ENCODE measurements at regions not wholly inside any gene's neighbourhood (a gene's known extent, or its start where the extent isn't known, plus 50 kb on each side); places are given as distances from the start of the nearest gene placed in this dataset.

DNA sequence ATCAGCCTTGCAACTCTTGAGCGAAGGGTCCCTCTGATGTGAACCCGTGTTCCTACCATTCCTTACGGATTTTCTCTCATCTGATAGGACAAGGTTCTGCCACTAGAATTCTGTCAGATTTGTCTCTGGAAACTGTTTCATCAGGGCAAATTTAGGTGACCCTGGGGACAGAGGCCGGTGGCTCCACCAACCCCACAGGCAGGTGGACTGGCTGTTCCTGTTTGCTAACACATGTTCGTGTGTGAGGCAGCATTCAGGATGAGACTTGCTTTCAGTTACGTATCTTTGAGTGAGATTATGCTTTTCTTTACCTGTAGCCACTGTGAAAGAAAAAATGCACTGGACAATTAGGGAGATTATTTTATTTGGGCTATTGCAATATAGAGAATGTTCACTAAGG, 449.9 kb downstream of the INHBA start:
- WGBS, 3 donors: 63 to 91% (median 69%) methylated on average over 6 of the region's 6 CpGs
- Histone ChIP-seq H3K9me3 (ENCODE audit: control insufficient read depth in 2 of 2, insufficient read depth in 1 of 2, low read depth in 1 of 2, low read length in 1 of 2) (peaks cover 0 to 5% of the 10 kb centered on the region in 2 donors), H3K27ac (ENCODE audit: low read depth in 1 of 3, low read length in 2 of 3) (no peak overlapping the region), H3K4me1 (ENCODE audit: control insufficient read depth in 3 of 3, insufficient read depth in 2 of 3, low read depth in 1 of 3, low read length in 2 of 3) (no peaks in the 10 kb centered on the region), H3K27me3 (ENCODE audit: control insufficient read depth in 3 of 3, insufficient read depth in 3 of 3, low read length in 3 of 3) (no peaks in the 10 kb centered on the region), H3K4me3 (ENCODE audit: low read depth in 1 of 3, low read length in 3 of 3) (no peak overlapping the region), H3K36me3 (ENCODE audit: control insufficient read depth in 3 of 3, insufficient read depth in 2 of 3, low read depth in 1 of 3, low read length in 3 of 3) (no peaks in the 10 kb centered on the region)
- DNase-seq: no peak
- no peak for FAIRE-seq

GRCh38 chr7:41252551-41252950, 450.3 kb downstream of the INHBA start:
- Histone ChIP-seq H3K9me3 (ENCODE audit: control insufficient read depth in 2 of 2, insufficient read depth in 1 of 2, low read depth in 1 of 2, low read length in 1 of 2) (peaks cover 0 to 5% of the 10 kb centered on the region in 2 donors), H3K27me3 (ENCODE audit: control insufficient read depth in 3 of 3, insufficient read depth in 3 of 3, low read length in 3 of 3) (no peaks in the 10 kb centered on the region), H3K4me1 (ENCODE audit: control insufficient read depth in 3 of 3, insufficient read depth in 2 of 3, low read depth in 1 of 3, low read length in 2 of 3) (no peaks in the 10 kb centered on the region), H3K36me3 (ENCODE audit: control insufficient read depth in 3 of 3, insufficient read depth in 2 of 3, low read depth in 1 of 3, low read length in 3 of 3) (no peaks in the 10 kb centered on the region), H3K27ac (ENCODE audit: low read depth in 1 of 3, low read length in 2 of 3) (no peak overlapping the region), H3K4me3 (ENCODE audit: low read depth in 1 of 3, low read length in 3 of 3) (no peak overlapping the region)
- no peak for FAIRE-seq
- 36 to 63% (median 43%) methylated on average over 1 of the region's 1 CpG for WGBS, 3 donors
- DNase-seq: no peak

GRCh38 chr7:41247143-41247865, 455.6 kb downstream of the INHBA start:
- Histone ChIP-seq H3K4me1 (ENCODE audit: control insufficient read depth in 3 of 3, insufficient read depth in 2 of 3, low read depth in 1 of 3, low read length in 2 of 3) (no peaks in the 10 kb centered on the region), H3K4me3 (ENCODE audit: low read depth in 1 of 3, low read length in 3 of 3) (no peak overlapping the region), H3K36me3 (ENCODE audit: control insufficient read depth in 3 of 3, insufficient read depth in 2 of 3, low read depth in 1 of 3, low read length in 3 of 3) (no peaks in the 10 kb centered on the region), H3K27ac (ENCODE audit: low read depth in 1 of 3, low read length in 2 of 3) (no peak overlapping the region), H3K9me3 (ENCODE audit: control insufficient read depth in 2 of 2, insufficient read depth in 1 of 2, low read depth in 1 of 2, low read length in 1 of 2) (peaks cover 0 to 5% of the 10 kb centered on the region in 2 donors), H3K27me3 (ENCODE audit: control insufficient read depth in 3 of 3, insufficient read depth in 3 of 3, low read length in 3 of 3) (no peaks in the 10 kb centered on the region)
- no peak for DNase-seq
- no peak for FAIRE-seq
- 87 to 89% (median 88%) methylated on average over 5 of the region's 5 CpGs for WGBS, 3 donors

DNA sequence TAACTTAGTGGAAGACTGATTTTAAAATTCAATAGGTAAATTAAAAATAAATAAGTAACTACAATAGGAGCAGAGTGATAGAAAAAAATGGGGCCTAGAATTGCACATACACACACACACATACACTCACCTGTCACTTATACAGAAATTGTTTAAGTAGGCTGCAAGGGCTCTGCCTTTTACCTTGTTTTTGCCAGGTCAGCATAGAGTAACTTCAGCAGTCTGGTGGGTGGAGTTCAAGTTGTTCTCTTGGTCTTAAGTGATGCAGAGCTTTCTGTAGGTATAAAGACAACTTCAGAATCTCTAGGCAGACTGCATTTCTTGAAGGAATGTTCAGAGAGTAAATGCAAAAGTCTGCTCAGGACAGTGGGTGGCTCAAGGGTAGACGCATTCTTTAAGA, 457.0 kb downstream of the INHBA start:
- H3K9me3 ChIP-seq (ENCODE audit: control insufficient read depth in 2 of 2, insufficient read depth in 1 of 2, low read depth in 1 of 2, low read length in 1 of 2): peaks cover 0 to 2% of the 10 kb centered on the region in 2 donors
- no peak overlapping the region for H3K27ac ChIP-seq (ENCODE audit: low read depth in 1 of 3, low read length in 2 of 3)
- H3K4me3 ChIP-seq (ENCODE audit: low read depth in 1 of 3, low read length in 3 of 3): no peak overlapping the region
- no peak for FAIRE-seq
- H3K27me3 ChIP-seq (ENCODE audit: control insufficient read depth in 3 of 3, insufficient read depth in 3 of 3, low read length in 3 of 3): no peaks in the 10 kb centered on the region
- H3K36me3 ChIP-seq (ENCODE audit: control insufficient read depth in 3 of 3, insufficient read depth in 2 of 3, low read depth in 1 of 3, low read length in 3 of 3): no peaks in the 10 kb centered on the region
- no peaks in the 10 kb centered on the region for H3K4me1 ChIP-seq (ENCODE audit: control insufficient read depth in 3 of 3, insufficient read depth in 2 of 3, low read depth in 1 of 3, low read length in 2 of 3)
- DNase-seq: no peak
- 71 to 90% (median 90%) methylated on average over 1 of the region's 1 CpG for WGBS, 3 donors

- no peak for FAIRE-seq
- no peaks in the 10 kb centered on the region for H3K9me3 ChIP-seq (ENCODE audit: control insufficient read depth in 2 of 2, insufficient read depth in 1 of 2, low read depth in 1 of 2, low read length in 1 of 2)
- 72 to 74% (median 73%) methylated on average over 4 of the region's 4 CpGs for WGBS, 3 donors
Measured at GRCh38 chr7:41244246-41244645, 458.6 kb downstream of the INHBA start.

GRCh38 chr7:41241641-41242040, 461.2 kb downstream of the INHBA start:
- Histone ChIP-seq H3K27ac (ENCODE audit: low read depth in 1 of 3, low read length in 2 of 3) (no peak overlapping the region), H3K4me3 (ENCODE audit: low read depth in 1 of 3, low read length in 3 of 3) (no peak overlapping the region), H3K36me3 (ENCODE audit: control insufficient read depth in 3 of 3, insufficient read depth in 2 of 3, low read depth in 1 of 3, low read length in 3 of 3) (no peaks in the 10 kb centered on the region), H3K27me3 (ENCODE audit: control insufficient read depth in 3 of 3, insufficient read depth in 3 of 3, low read length in 3 of 3) (no peaks in the 10 kb centered on the region), H3K4me1 (ENCODE audit: control insufficient read depth in 3 of 3, insufficient read depth in 2 of 3, low read depth in 1 of 3, low read length in 2 of 3) (no peaks in the 10 kb centered on the region), H3K9me3 (ENCODE audit: control insufficient read depth in 2 of 2, insufficient read depth in 1 of 2, low read depth in 1 of 2, low read length in 1 of 2) (no peaks in the 10 kb centered on the region)
- DNase-seq (no peak), FAIRE-seq (no peak)
- WGBS, 3 donors: 64 to 88% (median 71%) methylated on average over 6 of the region's 6 CpGs

More at GRCh38 chr7:41244246-41244645, 458.6 kb downstream of the INHBA start:
- Histone ChIP-seq H3K4me3 (ENCODE audit: low read depth in 1 of 3, low read length in 3 of 3) (no peak overlapping the region), H3K4me1 (ENCODE audit: control insufficient read depth in 3 of 3, insufficient read depth in 2 of 3, low read depth in 1 of 3, low read length in 2 of 3) (no peaks in the 10 kb centered on the region), H3K27ac (ENCODE audit: low read depth in 1 of 3, low read length in 2 of 3) (no peak overlapping the region), H3K27me3 (ENCODE audit: control insufficient read depth in 3 of 3, insufficient read depth in 3 of 3, low read length in 3 of 3) (no peaks in the 10 kb centered on the region), H3K36me3 (ENCODE audit: control insufficient read depth in 3 of 3, insufficient read depth in 2 of 3, low read depth in 1 of 3, low read length in 3 of 3) (no peaks in the 10 kb centered on the region)
- DNase-seq: no peak

DNA sequence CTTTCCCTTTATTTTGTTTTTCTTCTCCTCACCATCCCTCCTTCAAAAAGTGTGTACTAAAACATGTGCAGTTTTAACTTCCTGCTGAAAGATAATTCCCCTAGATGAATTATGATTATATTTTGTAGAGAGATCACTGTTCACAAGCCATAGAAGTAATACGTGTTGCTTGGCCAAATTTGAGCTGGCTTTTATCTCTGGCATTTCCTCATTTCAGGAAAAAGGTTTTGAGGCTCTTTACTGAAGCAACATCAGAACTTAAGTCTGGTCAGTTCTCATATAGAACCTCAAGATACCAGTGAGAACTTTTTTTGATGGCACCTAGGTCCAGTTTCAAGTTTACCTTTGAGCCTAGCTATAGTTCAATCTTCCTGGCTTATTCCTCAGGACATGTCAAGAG, 463.3 kb downstream of the INHBA start:
- WGBS, 3 donors: 56 to 68% (median 60%) methylated on average over 1 of the region's 1 CpG
- Histone ChIP-seq H3K9me3 (ENCODE audit: control insufficient read depth in 2 of 2, insufficient read depth in 1 of 2, low read depth in 1 of 2, low read length in 1 of 2) (no peaks in the 10 kb centered on the region), H3K36me3 (ENCODE audit: control insufficient read depth in 3 of 3, insufficient read depth in 2 of 3, low read depth in 1 of 3, low read length in 3 of 3) (no peaks in the 10 kb centered on the region), H3K27me3 (ENCODE audit: control insufficient read depth in 3 of 3, insufficient read depth in 3 of 3, low read length in 3 of 3) (no peaks in the 10 kb centered on the region), H3K4me1 (ENCODE audit: control insufficient read depth in 3 of 3, insufficient read depth in 2 of 3, low read depth in 1 of 3, low read length in 2 of 3) (no peaks in the 10 kb centered on the region), H3K27ac (ENCODE audit: low read depth in 1 of 3, low read length in 2 of 3) (no peak overlapping the region), H3K4me3 (ENCODE audit: low read depth in 1 of 3, low read length in 3 of 3) (no peak overlapping the region)
- no peak for FAIRE-seq
- no peak for DNase-seq

DNA sequence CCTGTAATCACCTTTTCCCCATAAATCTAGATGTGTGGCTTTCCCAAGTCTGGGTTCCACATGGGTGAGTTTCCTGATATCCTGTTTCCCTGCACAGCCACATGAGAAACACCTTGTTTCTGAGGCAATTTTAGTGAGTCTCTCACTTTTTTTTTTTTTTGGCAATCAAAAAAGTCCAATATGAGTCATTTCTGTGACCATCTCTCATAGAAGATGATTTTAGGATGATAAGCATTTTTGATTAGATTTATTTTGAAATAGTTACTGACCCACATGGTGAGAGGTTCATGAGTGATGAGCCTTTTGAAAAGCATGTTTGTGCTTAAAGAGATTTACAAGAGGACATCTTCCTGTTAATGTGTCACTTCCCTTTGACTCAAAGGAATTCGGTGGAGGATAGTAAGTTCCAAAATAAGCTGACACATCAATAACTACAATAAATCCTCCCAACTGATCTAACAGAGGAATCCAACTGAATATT, 464.0 kb downstream of the INHBA start:
- Histone ChIP-seq H3K36me3 (ENCODE audit: control insufficient read depth in 3 of 3, insufficient read depth in 2 of 3, low read depth in 1 of 3, low read length in 3 of 3) (no peaks in the 10 kb centered on the region), H3K4me1 (ENCODE audit: control insufficient read depth in 3 of 3, insufficient read depth in 2 of 3, low read depth in 1 of 3, low read length in 2 of 3) (no peaks in the 10 kb centered on the region), H3K27ac (ENCODE audit: low read depth in 1 of 3, low read length in 2 of 3) (no peak overlapping the region), H3K27me3 (ENCODE audit: control insufficient read depth in 3 of 3, insufficient read depth in 3 of 3, low read length in 3 of 3) (no peaks in the 10 kb centered on the region), H3K9me3 (ENCODE audit: control insufficient read depth in 2 of 2, insufficient read depth in 1 of 2, low read depth in 1 of 2, low read length in 1 of 2) (no peaks in the 10 kb centered on the region), H3K4me3 (ENCODE audit: low read depth in 1 of 3, low read length in 3 of 3) (no peak overlapping the region)
- 43 to 52% (median 45%) methylated on average over 1 of the region's 1 CpG for WGBS, 3 donors
- no peak for FAIRE-seq
- no peak for DNase-seq

DNA sequence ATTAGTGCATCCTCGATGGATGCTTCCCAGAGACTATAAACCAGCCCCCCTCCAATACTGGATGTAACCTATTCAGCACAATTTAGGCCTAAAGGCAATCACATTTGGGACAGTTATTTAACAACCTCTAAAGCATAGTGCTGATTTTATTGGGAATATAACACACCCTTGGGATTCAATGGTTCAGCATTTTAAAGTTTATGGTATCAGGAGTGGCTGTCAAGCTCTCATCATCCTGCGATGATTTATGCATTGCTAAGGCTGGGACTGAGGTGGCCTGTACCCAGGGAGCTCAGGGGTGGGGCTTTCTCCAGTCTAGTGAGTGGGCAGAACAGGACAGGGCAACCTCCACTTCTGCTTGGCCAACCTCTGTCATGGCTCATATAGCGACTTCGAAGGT, 464.9 kb downstream of the INHBA start:
- H3K4me1 ChIP-seq (ENCODE audit: control insufficient read depth in 3 of 3, insufficient read depth in 2 of 3, low read depth in 1 of 3, low read length in 2 of 3): no peaks in the 10 kb centered on the region
- no peaks in the 10 kb centered on the region for H3K27me3 ChIP-seq (ENCODE audit: control insufficient read depth in 3 of 3, insufficient read depth in 3 of 3, low read length in 3 of 3)
- no peak overlapping the region for H3K27ac ChIP-seq (ENCODE audit: low read depth in 1 of 3, low read length in 2 of 3)
- WGBS, 3 donors: 89 to 90% (median 90%) methylated on average over 4 of the region's 4 CpGs
- H3K9me3 ChIP-seq (ENCODE audit: control insufficient read depth in 2 of 2, insufficient read depth in 1 of 2, low read depth in 1 of 2, low read length in 1 of 2): no peaks in the 10 kb centered on the region
- DNase-seq (no peak), FAIRE-seq (no peak)
- no peaks in the 10 kb centered on the region for H3K36me3 ChIP-seq (ENCODE audit: control insufficient read depth in 3 of 3, insufficient read depth in 2 of 3, low read depth in 1 of 3, low read length in 3 of 3)
- no peak overlapping the region for H3K4me3 ChIP-seq (ENCODE audit: low read depth in 1 of 3, low read length in 3 of 3)
